ENCODE measurements at regions not wholly inside any gene's neighbourhood (a gene's known extent, or its start where the extent isn't known, plus 50 kb on each side); places are given as distances from the start of the nearest gene placed in this dataset.

- no peaks in the 10 kb centered on the region for H3K36me3 ChIP-seq
- no peak overlapping the region for H3K27ac ChIP-seq
- H3K4me1 ChIP-seq, result no peaks in the 10 kb centered on the region
- no peak overlapping the region for H3K4me3 ChIP-seq
- intact Hi-C loops (cut with DNase I; ENCODE audit: low total_unique reads), result no loop called here
- no peak for DNase-seq (ENCODE audit: low spot score in 2 of 2)
- no peaks in the 10 kb centered on the region for H3K9me3 ChIP-seq
- TF ChIP-seq CTCF (IDR thresholded peaks at IDR 0.05) (no peak), POLR2AphosphoS5 (IDR thresholded peaks at IDR 0.05) (no peak), POLR2A (IDR thresholded peaks at IDR 0.05) (no peak)
- no peaks in the 10 kb centered on the region for H3K27me3 ChIP-seq
Observed at GRCh38 chr4:157934151-157934550, 238.7 kb downstream of the GASK1B start.

- Histone ChIP-seq H3K27me3 (no peaks in the 10 kb centered on the region), H3K9me3 (no peaks in the 10 kb centered on the region), H3K4me1 (no peaks in the 10 kb centered on the region), H3K4me3 (no peak overlapping the region), H3K27ac (no peak overlapping the region), H3K36me3 (no peaks in the 10 kb centered on the region)
- intact Hi-C loops (cut with DNase I; ENCODE audit: low total_unique reads), result no loop called here
- TF ChIP-seq POLR2A (IDR thresholded peaks at IDR 0.05) (no peak), POLR2AphosphoS5 (IDR thresholded peaks at IDR 0.05) (no peak), CTCF (IDR thresholded peaks at IDR 0.05) (no peak)
- DNase-seq (ENCODE audit: low spot score in 2 of 2), result no peak
Observed at GRCh38 chr4:157932936-157933335, 239.9 kb downstream of the GASK1B start.

GRCh38 chr4:157929486-157929885 is 243.3 kb downstream of the GASK1B start:
- Histone ChIP-seq H3K4me1 (no peaks in the 10 kb centered on the region), H3K27me3 (no peaks in the 10 kb centered on the region), H3K27ac (no peak overlapping the region), H3K9me3 (no peaks in the 10 kb centered on the region), H3K36me3 (no peaks in the 10 kb centered on the region), H3K4me3 (no peak overlapping the region)
- DNase-seq (ENCODE audit: low spot score in 2 of 2), result no peak
- TF ChIP-seq POLR2AphosphoS5 (IDR thresholded peaks at IDR 0.05) (no peak), POLR2A (IDR thresholded peaks at IDR 0.05) (no peak), CTCF (IDR thresholded peaks at IDR 0.05) (no peak)
- intact Hi-C loops (cut with DNase I; ENCODE audit: low total_unique reads), result no loop called here

DNA sequence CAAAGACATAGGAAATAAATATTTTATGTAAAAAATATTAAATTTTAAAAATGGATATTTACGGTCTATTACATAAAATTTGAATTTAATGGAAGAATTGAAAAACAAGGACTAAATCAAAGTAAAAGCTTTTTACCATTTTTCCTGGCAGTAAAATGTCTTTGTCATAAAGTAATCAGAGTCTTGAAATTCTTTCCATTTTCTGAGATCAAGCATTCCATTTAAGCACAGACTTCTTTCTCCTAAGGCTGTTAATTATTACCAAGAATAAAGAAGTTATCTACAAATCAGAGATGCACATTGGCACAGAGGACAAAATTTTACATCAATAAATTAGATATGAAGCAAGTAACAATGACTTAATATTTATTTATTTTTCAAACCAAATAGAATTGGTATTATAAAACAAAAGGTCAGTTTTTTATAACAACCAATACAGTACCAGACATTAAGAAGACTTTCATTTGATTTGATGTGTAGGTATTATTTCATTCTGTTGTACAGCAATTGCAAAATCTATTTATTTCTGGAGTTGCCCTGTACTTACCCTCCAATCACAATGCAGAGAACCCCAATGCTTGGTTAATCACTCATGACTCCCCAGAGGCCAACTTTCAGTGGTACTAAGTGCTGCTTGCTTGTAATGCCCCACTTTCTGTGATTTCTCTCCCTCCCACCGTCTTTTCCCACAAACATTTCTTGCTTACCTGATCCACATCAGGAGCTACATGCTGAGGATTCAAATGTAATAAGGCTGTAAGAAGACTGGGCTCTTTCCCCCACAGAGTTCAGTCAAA is 254.6 kb downstream of the GASK1B start:
- TF ChIP-seq CTCF (IDR thresholded peaks at IDR 0.05), result no peak
- no peak for TF ChIP-seq POLR2AphosphoS5 (IDR thresholded peaks at IDR 0.05)
- no peak for TF ChIP-seq POLR2A (IDR thresholded peaks at IDR 0.05)
- intact Hi-C loops (cut with DNase I; ENCODE audit: low total_unique reads), result no loop called here
- no peak overlapping the region for H3K27ac ChIP-seq

GRCh38 chr4:157912212-157912611 is 260.6 kb downstream of the GASK1B start:
- H3K9me3 ChIP-seq, result no peaks in the 10 kb centered on the region
- intact Hi-C loops (cut with DNase I; ENCODE audit: low total_unique reads), result no loop called here
- H3K27ac ChIP-seq, result no peak overlapping the region
- H3K36me3 ChIP-seq, result no peaks in the 10 kb centered on the region
- H3K4me1 ChIP-seq, result no peaks in the 10 kb centered on the region
- no peak for TF ChIP-seq POLR2AphosphoS5 (IDR thresholded peaks at IDR 0.05)
- TF ChIP-seq POLR2A (IDR thresholded peaks at IDR 0.05), result no peak
- no peak for TF ChIP-seq CTCF (IDR thresholded peaks at IDR 0.05)
- no peak overlapping the region for H3K4me3 ChIP-seq
- no peak for DNase-seq (ENCODE audit: low spot score in 2 of 2)
- no peaks in the 10 kb centered on the region for H3K27me3 ChIP-seq

More for the DNA sequence above, 254.6 kb downstream of the GASK1B start:
- H3K4me1 ChIP-seq, result no peaks in the 10 kb centered on the region
- no peak for DNase-seq (ENCODE audit: low spot score in 2 of 2)
- no peaks in the 10 kb centered on the region for H3K9me3 ChIP-seq
- H3K4me3 ChIP-seq, result no peak overlapping the region
- no peaks in the 10 kb centered on the region for H3K36me3 ChIP-seq
- no peaks in the 10 kb centered on the region for H3K27me3 ChIP-seq
